Osteoblast (primary cell): ENCODE measurements at regions not wholly inside any gene's neighbourhood (a gene's known extent, or its start where the extent isn't known, plus 50 kb on each side); places are given as distances from the start of the nearest gene placed in this dataset.

Source experiments
- DNase-seq: peaks from one replicate; pipeline ENCODE4 v3.0.0; 2011; ENCODE audit warnings: low spot score, mixed read lengths; ENCODE audit not compliant: insufficient read length; ENCODE audit errors: missing footprints
- H2AFZ ChIP-seq: 2 replicates; pipeline ENCODE4 v1.6.0; 2011; ENCODE audit warnings: mild to moderate bottlenecking, low read length
- H3K27ac ChIP-seq: 2 replicates; pipeline ENCODE4 v1.5.1; 2011; ENCODE audit warnings: mild to moderate bottlenecking, low read depth, low read length, moderate library complexity
- H3K27me3 ChIP-seq: 2 replicates; pipeline ENCODE4 v1.6.0; 2012; ENCODE audit warnings: mild to moderate bottlenecking, control low read depth, inconsistent platforms, low read length, moderate library complexity; ENCODE audit not compliant: insufficient read depth
- H3K36me3 ChIP-seq: 2 replicates; pipeline ENCODE4 v1.5.1; 2011; ENCODE audit warnings: mild to moderate bottlenecking, low read length, control low read depth, moderate library complexity; ENCODE audit not compliant: insufficient read depth
- H3K4me1 ChIP-seq: 2 replicates; pipeline ENCODE4 v1.5.1; 2011; ENCODE audit warnings: mild to moderate bottlenecking, low read length, control low read depth, moderate library complexity; ENCODE audit not compliant: insufficient read depth
- H3K4me2 ChIP-seq: 2 replicates; pipeline ENCODE4 v1.6.0; 2011; ENCODE audit warnings: mild to moderate bottlenecking, low read length; ENCODE audit not compliant: insufficient read depth
- H3K4me3 ChIP-seq: fragments of 200-600 bp; sonication (generic); 3 replicates; pipeline ENCODE4 v1.5.1; 2012; ENCODE audit warnings: mild to moderate bottlenecking, low read length, inconsistent platforms; ENCODE audit not compliant: insufficient read depth
- H3K79me2 ChIP-seq: 2 replicates; pipeline ENCODE4 v1.6.0; 2012; ENCODE audit warnings: mild to moderate bottlenecking, low read length, control low read depth, inconsistent platforms; ENCODE audit not compliant: insufficient read depth
- H3K9me3 ChIP-seq: 2 replicates; pipeline ENCODE4 v1.5.1; 2011; ENCODE audit warnings: low read depth, low read length, control low read depth
- H4K20me1 ChIP-seq: 2 replicates; pipeline ENCODE4 v1.6.0; 2012; ENCODE audit warnings: mild to moderate bottlenecking, low read length, control low read depth; ENCODE audit not compliant: insufficient read depth
- CTCF ChIP-seq: IDR thresholded peaks from 2 replicates; pipeline ENCODE4 v1.5.1; 2011; ENCODE audit warnings: mild to moderate bottlenecking, low read depth, low read length, moderate library complexity; ENCODE audit errors: extremely low read depth

DNA sequence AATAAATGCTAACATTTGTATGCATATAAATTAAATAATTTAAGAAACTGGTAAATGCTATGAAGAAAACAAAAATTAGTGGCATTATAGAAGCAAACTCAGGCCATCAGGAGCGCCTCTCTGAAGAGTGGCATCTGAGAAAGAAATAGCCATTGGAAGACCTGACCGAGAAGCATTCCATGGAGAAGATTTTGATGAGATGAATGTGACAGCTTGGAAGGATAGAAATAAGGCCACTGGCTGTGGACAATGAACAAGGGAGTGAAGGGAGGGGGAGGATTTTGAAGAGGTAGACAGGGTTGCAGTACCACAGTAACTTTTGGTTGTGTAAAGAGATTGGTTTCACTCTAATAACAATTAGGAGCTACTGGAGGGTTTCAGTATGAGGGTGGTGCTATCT, 436.7 kb downstream of the CCSER2 start:
- no peak for TF ChIP-seq CTCF
- Histone ChIP-seq H3K79me2 (no peaks in the 10 kb centered on the region), H3K4me1 (no peaks in the 10 kb centered on the region), H4K20me1 (no peaks in the 10 kb centered on the region), H2AFZ (no peak overlapping the region), H3K4me3 (no peak overlapping the region), H3K27ac (no peak overlapping the region), H3K9me3 (no peaks in the 10 kb centered on the region), H3K27me3 (no peaks in the 10 kb centered on the region), H3K4me2 (no peak overlapping the region), H3K36me3 (no peaks in the 10 kb centered on the region)
- DNase-seq: no peak

GRCh38 chr10:84765656-84766055, 437.3 kb downstream of the CCSER2 start:
- H3K79me2 ChIP-seq: no peaks in the 10 kb centered on the region
- no peak overlapping the region for H3K27ac ChIP-seq
- TF ChIP-seq CTCF: no peak
- H3K4me2 ChIP-seq: no peak overlapping the region
- H3K36me3 ChIP-seq: no peaks in the 10 kb centered on the region
- DNase-seq: peak; percentile 53
- H2AFZ ChIP-seq: no peak overlapping the region
- no peaks in the 10 kb centered on the region for H3K9me3 ChIP-seq
- no peaks in the 10 kb centered on the region for H3K4me1 ChIP-seq
- no peaks in the 10 kb centered on the region for H4K20me1 ChIP-seq
- H3K27me3 ChIP-seq: no peaks in the 10 kb centered on the region
- no peak overlapping the region for H3K4me3 ChIP-seq

DNA sequence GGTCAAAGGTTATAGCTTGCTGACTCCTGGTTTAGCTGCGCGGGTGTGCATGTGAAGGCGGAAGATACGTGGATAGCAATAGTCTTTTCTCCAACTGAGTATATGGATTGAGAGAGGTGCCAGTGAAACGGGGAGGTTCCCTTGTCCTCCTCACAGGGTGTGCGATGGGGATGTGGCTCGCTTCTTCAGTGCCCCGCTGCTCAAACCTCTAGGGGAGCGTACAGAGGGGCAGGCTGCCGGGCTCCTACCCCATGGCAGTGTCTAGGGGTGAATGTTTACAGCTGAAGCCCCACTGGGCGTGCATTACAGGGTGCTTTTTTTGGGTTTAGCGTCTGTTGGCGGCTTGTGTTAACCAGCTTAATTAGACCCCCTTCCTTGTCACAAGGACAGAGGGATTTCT, 438.5 kb downstream of the CCSER2 start:
- no peak for TF ChIP-seq CTCF
- Histone ChIP-seq H4K20me1 (no peaks in the 10 kb centered on the region), H3K4me1 (no peaks in the 10 kb centered on the region), H3K4me3 (no peak overlapping the region), H3K36me3 (no peaks in the 10 kb centered on the region), H3K79me2 (no peaks in the 10 kb centered on the region), H3K9me3 (no peaks in the 10 kb centered on the region), H3K27ac (no peak overlapping the region), H2AFZ (no peak overlapping the region), H3K4me2 (no peak overlapping the region), H3K27me3 (no peaks in the 10 kb centered on the region)
- DNase-seq: no peak

GRCh38 chr10:84768132-84768531, 439.7 kb downstream of the CCSER2 start:
- no peaks in the 10 kb centered on the region for H3K4me1 ChIP-seq
- no peaks in the 10 kb centered on the region for H3K79me2 ChIP-seq
- no peaks in the 10 kb centered on the region for H3K27me3 ChIP-seq
- peak; percentile 26 for DNase-seq
- no peak overlapping the region for H2AFZ ChIP-seq
- no peaks in the 10 kb centered on the region for H3K9me3 ChIP-seq
- no peaks in the 10 kb centered on the region for H4K20me1 ChIP-seq
- no peak overlapping the region for H3K4me3 ChIP-seq
- H3K36me3 ChIP-seq: no peaks in the 10 kb centered on the region
- H3K4me2 ChIP-seq: no peak overlapping the region
- no peak overlapping the region for H3K27ac ChIP-seq
- TF ChIP-seq CTCF: no peak
